Effector memory CD8-positive, alpha-beta T cell (primary cell): ENCODE measurements at regions not wholly inside any gene's neighbourhood (a gene's known extent, or its start where the extent isn't known, plus 50 kb on each side); places are given as distances from the start of the nearest gene placed in this dataset.

Source experiments
- ATAC-seq: fragments of 150-1000 bp; cut with Tn5 transposase; replicated peaks from 2 replicates; pipeline ENCODE4 v1.10.0; 2021; ENCODE audit warnings: mild to moderate bottlenecking, moderate library complexity
- DNase-seq, 3 experiments: peaks; one replicate each; pipeline ENCODE4 v3.0.0; 2021
- H3K27ac Mint-ChIP-seq, 2 donors: one replicate each; pipeline ENCODE4 v1.8.0; 2022; ENCODE audit warnings: mild to moderate bottlenecking in 2 of 2, mixed read lengths in 2 of 2, moderate library complexity in 2 of 2
- H3K27me3 Mint-ChIP-seq, 2 donors: one replicate each; pipeline ENCODE4 v1.8.0; 2022; ENCODE audit warnings: mixed read lengths in 2 of 2
- H3K36me3 Mint-ChIP-seq: one replicate; pipeline ENCODE4 v1.8.0; 2022; ENCODE audit warnings: mild to moderate bottlenecking, moderate library complexity, mixed read lengths; ENCODE audit not compliant: insufficient read depth
- H3K4me1 Mint-ChIP-seq, 2 donors: one replicate each; pipeline ENCODE4 v1.8.0; 2022; ENCODE audit warnings: low read depth in 2 of 2, mixed read lengths in 2 of 2
- H3K4me3 Mint-ChIP-seq, 2 donors: one replicate each; pipeline ENCODE4 v1.8.0; 2022; ENCODE audit warnings: mild to moderate bottlenecking in 2 of 2, mixed read lengths in 2 of 2, moderate library complexity in 2 of 2
- H3K9me3 Mint-ChIP-seq, 2 donors: one replicate each; pipeline ENCODE4 v1.8.0; 2022; ENCODE audit warnings: mixed read lengths in 2 of 2

- Mint-ChIP-seq H3K27ac (no peak overlapping the region), H3K4me1 (no peaks in the 10 kb centered on the region), H3K27me3 (peaks cover 39 to 42% of the 10 kb centered on the region in 2 donors), H3K4me3 (no peak overlapping the region), H3K9me3 (peaks cover 0 to 2% of the 10 kb centered on the region in 2 donors), H3K36me3 (no peaks in the 10 kb centered on the region)
- ATAC-seq: no peak
- DNase-seq: no peak
Measured at GRCh38 chr3:17951241-17951640, 208.8 kb upstream of the TBC1D5 start.

GRCh38 chr3:17949101-17949500, 206.7 kb upstream of the TBC1D5 start:
- ATAC-seq (no peak), DNase-seq (no peak)
- H3K4me1 Mint-ChIP-seq: no peaks in the 10 kb centered on the region
- H3K9me3 Mint-ChIP-seq: peaks cover 0 to 2% of the 10 kb centered on the region in 2 donors
- no peak overlapping the region for H3K27ac Mint-ChIP-seq
- peaks cover 31 to 33% of the 10 kb centered on the region in 2 donors for H3K27me3 Mint-ChIP-seq
- H3K4me3 Mint-ChIP-seq: no peak overlapping the region
- H3K36me3 Mint-ChIP-seq: no peaks in the 10 kb centered on the region

- H3K4me3 Mint-ChIP-seq: no peak overlapping the region
- no peak overlapping the region for H3K27ac Mint-ChIP-seq
- peaks cover 37 to 40% of the 10 kb centered on the region in 2 donors for H3K27me3 Mint-ChIP-seq
- no peaks in the 10 kb centered on the region for H3K4me1 Mint-ChIP-seq
- peaks cover 0 to 2% of the 10 kb centered on the region in 2 donors for H3K9me3 Mint-ChIP-seq
- DNase-seq (no peak), ATAC-seq (no peak)
- no peaks in the 10 kb centered on the region for H3K36me3 Mint-ChIP-seq
Measured at GRCh38 chr3:17947833-17948232, 205.4 kb upstream of the TBC1D5 start.

- no peak for ATAC-seq
- Mint-ChIP-seq H3K4me3 (no peak overlapping the region), H3K4me1 (no peaks in the 10 kb centered on the region), H3K36me3 (no peaks in the 10 kb centered on the region), H3K27me3 (peaks cover 44% of the 10 kb centered on the region in 2 donors), H3K27ac (no peak overlapping the region), H3K9me3 (peaks cover 0 to 2% of the 10 kb centered on the region in 2 donors)
- no peak for DNase-seq
Measured at GRCh38 chr3:17946619-17947018, 204.2 kb upstream of the TBC1D5 start.

GRCh38 chr3:17945799-17946399, 203.5 kb upstream of the TBC1D5 start:
- Mint-ChIP-seq H3K9me3 (peaks cover 0 to 2% of the 10 kb centered on the region in 2 donors), H3K36me3 (no peaks in the 10 kb centered on the region), H3K4me1 (no peaks in the 10 kb centered on the region), H3K27ac (no peak overlapping the region), H3K27me3 (peaks cover 44 to 50% of the 10 kb centered on the region in 2 donors), H3K4me3 (no peak overlapping the region)
- DNase-seq (no peak), ATAC-seq (no peak)

- Mint-ChIP-seq H3K4me3 (no peak overlapping the region), H3K27ac (no peak overlapping the region), H3K27me3 (peaks cover 44 to 52% of the 10 kb centered on the region in 2 donors), H3K36me3 (no peaks in the 10 kb centered on the region), H3K9me3 (no peaks in the 10 kb centered on the region), H3K4me1 (no peaks in the 10 kb centered on the region)
- ATAC-seq (no peak), DNase-seq (no peak)
Measured at GRCh38 chr3:17945018-17945798, 202.8 kb upstream of the TBC1D5 start.

- Mint-ChIP-seq H3K4me3 (no peak overlapping the region), H3K4me1 (no peaks in the 10 kb centered on the region), H3K27me3 (peaks cover 30 to 53% of the 10 kb centered on the region in 2 donors), H3K9me3 (no peaks in the 10 kb centered on the region), H3K27ac (no peak overlapping the region), H3K36me3 (no peaks in the 10 kb centered on the region)
- DNase-seq (no peak), ATAC-seq (no peak)
Measured at GRCh38 chr3:17942856-17943255, 200.4 kb upstream of the TBC1D5 start.

GRCh38 chr3:17941766-17942165, 199.3 kb upstream of the TBC1D5 start:
- no peak overlapping the region for H3K4me3 Mint-ChIP-seq
- H3K36me3 Mint-ChIP-seq: no peaks in the 10 kb centered on the region
- H3K9me3 Mint-ChIP-seq: no peaks in the 10 kb centered on the region
- H3K4me1 Mint-ChIP-seq: no peaks in the 10 kb centered on the region
- no peak overlapping the region for H3K27ac Mint-ChIP-seq
- H3K27me3 Mint-ChIP-seq: peaks cover 28 to 51% of the 10 kb centered on the region in 2 donors
- DNase-seq (no peak), ATAC-seq (no peak)

- Mint-ChIP-seq H3K36me3 (no peaks in the 10 kb centered on the region), H3K4me3 (no peak overlapping the region), H3K4me1 (no peaks in the 10 kb centered on the region), H3K27ac (no peak overlapping the region), H3K27me3 (peaks cover 24 to 55% of the 10 kb centered on the region in 2 donors), H3K9me3 (no peaks in the 10 kb centered on the region)
- no peak for DNase-seq
- ATAC-seq: no peak
Measured at GRCh38 chr3:17941152-17941551, 198.7 kb upstream of the TBC1D5 start.

GRCh38 chr3:17939157-17939556, 196.7 kb upstream of the TBC1D5 start:
- no peaks in the 10 kb centered on the region for H3K36me3 Mint-ChIP-seq
- H3K27me3 Mint-ChIP-seq: peaks cover 40 to 72% of the 10 kb centered on the region in 2 donors
- H3K4me3 Mint-ChIP-seq: no peak overlapping the region
- ATAC-seq: no peak
- no peak overlapping the region for H3K27ac Mint-ChIP-seq
- no peaks in the 10 kb centered on the region for H3K4me1 Mint-ChIP-seq
- H3K9me3 Mint-ChIP-seq: no peaks in the 10 kb centered on the region
- DNase-seq: no peak

- Mint-ChIP-seq H3K27me3 (peaks cover 45 to 76% of the 10 kb centered on the region in 2 donors), H3K4me3 (no peak overlapping the region), H3K9me3 (no peaks in the 10 kb centered on the region), H3K36me3 (no peaks in the 10 kb centered on the region), H3K4me1 (no peaks in the 10 kb centered on the region), H3K27ac (no peak overlapping the region)
- DNase-seq: no peak
- ATAC-seq: no peak
Measured at GRCh38 chr3:17938313-17938712, 195.9 kb upstream of the TBC1D5 start.

- Mint-ChIP-seq H3K27me3 (peaks cover 41 to 63% of the 10 kb centered on the region in 2 donors), H3K36me3 (no peaks in the 10 kb centered on the region), H3K4me1 (no peaks in the 10 kb centered on the region), H3K4me3 (no peak overlapping the region), H3K9me3 (no peaks in the 10 kb centered on the region), H3K27ac (no peak overlapping the region)
- ATAC-seq (no peak), DNase-seq (no peak)
Measured at GRCh38 chr3:17936736-17937480, 194.5 kb upstream of the TBC1D5 start.

- no peaks in the 10 kb centered on the region for H3K36me3 Mint-ChIP-seq
- ATAC-seq (no peak), DNase-seq (no peak)
- H3K27ac Mint-ChIP-seq: no peak overlapping the region
- H3K27me3 Mint-ChIP-seq: peaks cover 45 to 54% of the 10 kb centered on the region in 2 donors
- H3K4me3 Mint-ChIP-seq: no peak overlapping the region
- no peaks in the 10 kb centered on the region for H3K4me1 Mint-ChIP-seq
- no peaks in the 10 kb centered on the region for H3K9me3 Mint-ChIP-seq
Measured at GRCh38 chr3:17935222-17935621, 192.8 kb upstream of the TBC1D5 start.
